Stimulated activated memory B cell treated with anti-CD40 and anti-IgM and Interleukin-4, amounts not matched to agents 10 μg/mL and 1 μg/mL and 100 μg/mL, for 72 hours (primary cell): ENCODE measurements at regions not wholly inside any gene's neighbourhood (a gene's known extent, or its start where the extent isn't known, plus 50 kb on each side); places are given as distances from the start of the nearest gene placed in this dataset.

Experiments
- ATAC-seq: fragments of 150-1000 bp; cut with Tn5 transposase; 2 replicates; pipeline ENCODE4 v1.10.0; 2021
- H3K27ac Mint-ChIP-seq: one replicate; pipeline ENCODE4 v1.8.0; 2022; ENCODE audit warnings: mild to moderate bottlenecking, mixed read lengths
- H3K27me3 Mint-ChIP-seq: one replicate; pipeline ENCODE4 v1.8.0; 2022; ENCODE audit warnings: mixed read lengths
- H3K36me3 Mint-ChIP-seq: one replicate; pipeline ENCODE4 v1.8.0; 2022; ENCODE audit warnings: mixed read lengths
- H3K4me1 Mint-ChIP-seq: one replicate; pipeline ENCODE4 v1.8.0; 2022; ENCODE audit warnings: mixed read lengths
- H3K4me3 Mint-ChIP-seq: one replicate; pipeline ENCODE4 v1.8.0; 2022; ENCODE audit warnings: mild to moderate bottlenecking, moderate library complexity, mixed read lengths
- H3K9me3 Mint-ChIP-seq: one replicate; pipeline ENCODE4 v1.8.0; 2022; ENCODE audit warnings: mixed read lengths

DNA sequence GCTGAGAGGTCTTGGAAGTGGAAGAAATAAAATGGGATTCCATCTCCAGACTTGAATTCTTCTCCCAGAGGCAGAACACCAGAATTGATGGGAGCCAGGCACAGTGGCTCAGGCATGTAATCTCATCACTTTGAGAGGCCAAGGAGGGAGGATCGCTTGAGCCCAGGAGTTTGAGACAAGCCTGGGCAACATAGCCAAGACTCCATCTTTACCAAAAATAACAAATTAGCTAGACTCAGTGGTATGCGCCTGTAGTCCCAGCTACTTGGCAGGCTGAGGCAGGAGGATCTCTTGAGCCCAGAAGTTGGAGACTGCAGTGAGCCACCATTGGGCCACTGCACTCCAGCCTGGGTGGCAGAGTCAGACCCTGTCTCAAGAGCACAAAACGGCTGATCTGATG is 144.3 kb downstream of the C1D start:
- H3K9me3 Mint-ChIP-seq: no peaks in the 10 kb centered on the region
- H3K36me3 Mint-ChIP-seq: no peaks in the 10 kb centered on the region
- no peaks in the 10 kb centered on the region for H3K4me1 Mint-ChIP-seq
- H3K4me3 Mint-ChIP-seq: no peak overlapping the region
- no peak overlapping the region for H3K27ac Mint-ChIP-seq
- no peak for ATAC-seq
- H3K27me3 Mint-ChIP-seq: peaks cover 28% of the 10 kb centered on the region

DNA sequence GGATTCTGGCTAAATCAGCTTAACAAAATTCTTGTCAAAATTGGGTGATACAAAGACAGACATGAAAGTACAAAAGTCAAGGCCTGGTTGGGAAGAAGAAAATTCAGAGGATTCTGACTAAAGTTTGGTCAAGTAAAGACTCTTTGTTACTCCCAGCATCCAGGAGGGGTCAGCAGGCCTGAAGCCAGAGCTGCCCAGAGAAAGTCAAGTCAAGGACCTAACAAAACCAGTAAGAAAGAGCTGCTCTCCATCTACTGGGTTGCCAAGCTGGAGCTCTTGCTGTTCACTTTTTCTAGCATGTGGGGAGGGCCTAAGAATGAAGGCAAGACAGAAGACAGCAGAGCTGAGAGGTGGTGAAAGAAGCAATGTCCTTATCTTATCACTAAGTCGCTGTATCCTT is 143.3 kb downstream of the C1D start:
- no peak overlapping the region for H3K4me3 Mint-ChIP-seq
- no peak for ATAC-seq
- H3K36me3 Mint-ChIP-seq: no peaks in the 10 kb centered on the region
- no peaks in the 10 kb centered on the region for H3K4me1 Mint-ChIP-seq
- H3K9me3 Mint-ChIP-seq: no peaks in the 10 kb centered on the region
- peaks cover 28% of the 10 kb centered on the region for H3K27me3 Mint-ChIP-seq
- H3K27ac Mint-ChIP-seq: no peak overlapping the region

GRCh38 chr2:67922080-67922785 is 140.6 kb downstream of the C1D start:
- H3K4me3 Mint-ChIP-seq: no peak overlapping the region
- H3K36me3 Mint-ChIP-seq: no peaks in the 10 kb centered on the region
- H3K27me3 Mint-ChIP-seq: peaks cover 24% of the 10 kb centered on the region
- ATAC-seq: no peak
- H3K4me1 Mint-ChIP-seq: no peaks in the 10 kb centered on the region
- no peaks in the 10 kb centered on the region for H3K9me3 Mint-ChIP-seq
- no peak overlapping the region for H3K27ac Mint-ChIP-seq

DNA sequence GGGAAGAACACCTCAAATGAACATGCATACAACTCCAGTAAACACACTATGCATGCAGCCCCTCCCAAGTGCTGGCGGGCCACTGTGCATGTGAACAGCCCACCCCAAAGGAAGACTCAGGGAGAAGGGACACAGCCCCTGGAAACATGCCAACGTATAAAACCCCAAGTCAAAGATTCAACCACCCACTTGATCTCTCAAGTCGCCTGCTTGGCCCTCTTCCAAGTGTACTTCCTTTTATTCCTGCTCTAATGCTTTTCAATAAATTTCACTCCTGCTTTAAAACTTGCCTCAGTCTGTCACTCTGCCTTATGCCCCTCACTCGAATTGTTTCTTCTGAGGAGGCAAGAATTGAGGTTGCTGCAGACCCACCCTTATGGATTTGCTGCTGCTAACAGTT is 139.1 kb downstream of the C1D start:
- ATAC-seq: no peak
- no peak overlapping the region for H3K27ac Mint-ChIP-seq
- no peak overlapping the region for H3K4me3 Mint-ChIP-seq
- H3K36me3 Mint-ChIP-seq: no peaks in the 10 kb centered on the region
- H3K4me1 Mint-ChIP-seq: no peaks in the 10 kb centered on the region
- no peaks in the 10 kb centered on the region for H3K9me3 Mint-ChIP-seq
- H3K27me3 Mint-ChIP-seq: peaks cover 29% of the 10 kb centered on the region

GRCh38 chr2:67927501-67927900 is 135.3 kb downstream of the C1D start:
- Mint-ChIP-seq H3K4me1 (no peaks in the 10 kb centered on the region), H3K27me3 (peaks cover 8% of the 10 kb centered on the region), H3K36me3 (no peaks in the 10 kb centered on the region), H3K27ac (no peak overlapping the region), H3K4me3 (no peak overlapping the region), H3K9me3 (no peaks in the 10 kb centered on the region)
- no peak for ATAC-seq

- no peaks in the 10 kb centered on the region for H3K9me3 Mint-ChIP-seq
Measured at GRCh38 chr2:67930156-67930555, 132.6 kb downstream of the C1D start.

GRCh38 chr2:67936969-67937368 is 125.8 kb downstream of the C1D start:
- no peak for ATAC-seq
- H3K4me1 Mint-ChIP-seq: no peaks in the 10 kb centered on the region
- H3K27ac Mint-ChIP-seq: no peak overlapping the region

More at GRCh38 chr2:67930156-67930555, 132.6 kb downstream of the C1D start:
- H3K27ac Mint-ChIP-seq: no peak overlapping the region
- H3K27me3 Mint-ChIP-seq: peaks cover 8% of the 10 kb centered on the region
- no peaks in the 10 kb centered on the region for H3K4me1 Mint-ChIP-seq
- H3K4me3 Mint-ChIP-seq: no peak overlapping the region
- H3K36me3 Mint-ChIP-seq: no peaks in the 10 kb centered on the region
- no peak for ATAC-seq

DNA sequence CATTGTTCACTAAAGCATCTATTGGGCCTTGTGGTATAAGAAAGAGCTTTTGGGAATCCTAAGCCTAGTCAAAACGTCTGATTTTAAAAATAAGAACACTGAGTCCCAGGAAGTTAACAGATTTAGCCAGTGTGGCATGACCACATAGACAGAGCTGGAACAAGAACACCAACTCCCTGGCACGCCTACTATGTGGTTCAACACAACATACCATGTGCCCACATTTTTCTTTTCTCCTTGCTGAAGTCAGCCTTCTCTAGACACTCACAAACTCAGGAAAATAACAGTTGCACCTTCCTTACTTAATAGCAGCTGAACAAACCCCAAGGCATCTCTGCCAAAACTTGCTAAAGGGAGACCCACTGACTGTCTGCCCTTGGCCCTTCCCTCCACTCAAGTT is 124.8 kb downstream of the C1D start:
- Mint-ChIP-seq H3K36me3 (no peaks in the 10 kb centered on the region), H3K27me3 (peaks cover 28% of the 10 kb centered on the region), H3K4me1 (no peaks in the 10 kb centered on the region), H3K4me3 (no peak overlapping the region), H3K9me3 (peaks cover 4% of the 10 kb centered on the region), H3K27ac (no peak overlapping the region)
- ATAC-seq: no peak

More at GRCh38 chr2:67936969-67937368, 125.8 kb downstream of the C1D start:
- no peaks in the 10 kb centered on the region for H3K9me3 Mint-ChIP-seq
- H3K4me3 Mint-ChIP-seq: no peak overlapping the region
- H3K36me3 Mint-ChIP-seq: no peaks in the 10 kb centered on the region
- peaks cover 19% of the 10 kb centered on the region for H3K27me3 Mint-ChIP-seq

- Mint-ChIP-seq H3K36me3 (no peaks in the 10 kb centered on the region), H3K4me1 (peaks cover 2% of the 10 kb centered on the region), H3K27me3 (peaks cover 32% of the 10 kb centered on the region), H3K4me3 (no peak overlapping the region), H3K27ac (no peak overlapping the region), H3K9me3 (peaks cover 7% of the 10 kb centered on the region)
- ATAC-seq: no peak
Measured at GRCh38 chr2:67945056-67945455, 117.7 kb downstream of the C1D start.

DNA sequence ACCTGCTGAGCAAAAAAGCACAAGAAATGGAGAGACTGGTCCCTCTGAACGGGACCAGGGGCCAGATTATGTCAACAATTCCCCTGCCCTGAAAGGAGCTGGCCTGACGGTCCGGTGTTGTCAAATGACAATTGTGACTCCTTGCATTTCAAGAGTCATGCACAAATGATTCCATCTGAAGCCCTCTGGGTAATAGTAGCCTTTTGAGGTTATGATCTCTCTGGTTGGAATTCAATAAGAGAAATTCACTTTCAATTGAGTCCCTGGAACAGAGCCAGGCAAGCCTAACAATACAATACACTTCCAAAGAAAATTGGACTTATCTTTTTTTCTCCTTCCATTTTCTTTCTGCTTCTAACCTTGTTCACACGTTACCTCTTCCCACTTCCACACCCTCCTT is 116.9 kb downstream of the C1D start:
- Mint-ChIP-seq H3K36me3 (no peaks in the 10 kb centered on the region), H3K9me3 (peaks cover 7% of the 10 kb centered on the region), H3K4me3 (no peak overlapping the region), H3K27ac (no peak overlapping the region), H3K27me3 (peaks cover 34% of the 10 kb centered on the region), H3K4me1 (peaks cover 11% of the 10 kb centered on the region)
- ATAC-seq: no peak

- H3K4me1 Mint-ChIP-seq: peaks cover 27% of the 10 kb centered on the region
- no peak overlapping the region for H3K27ac Mint-ChIP-seq
- no peak overlapping the region for H3K4me3 Mint-ChIP-seq
- no peak for ATAC-seq
- H3K9me3 Mint-ChIP-seq: peaks cover 3% of the 10 kb centered on the region
- H3K36me3 Mint-ChIP-seq: no peaks in the 10 kb centered on the region
- peaks cover 28% of the 10 kb centered on the region for H3K27me3 Mint-ChIP-seq
Measured at GRCh38 chr2:67948057-67948456, 114.7 kb downstream of the C1D start.

GRCh38 chr2:67948506-67948905 is 114.3 kb downstream of the C1D start:
- Mint-ChIP-seq H3K9me3 (peaks cover under 1% of the 10 kb centered on the region), H3K4me3 (no peak overlapping the region), H3K27ac (no peak overlapping the region), H3K27me3 (peaks cover 28% of the 10 kb centered on the region), H3K36me3 (no peaks in the 10 kb centered on the region), H3K4me1 (peaks cover 27% of the 10 kb centered on the region)
- no peak for ATAC-seq

DNA sequence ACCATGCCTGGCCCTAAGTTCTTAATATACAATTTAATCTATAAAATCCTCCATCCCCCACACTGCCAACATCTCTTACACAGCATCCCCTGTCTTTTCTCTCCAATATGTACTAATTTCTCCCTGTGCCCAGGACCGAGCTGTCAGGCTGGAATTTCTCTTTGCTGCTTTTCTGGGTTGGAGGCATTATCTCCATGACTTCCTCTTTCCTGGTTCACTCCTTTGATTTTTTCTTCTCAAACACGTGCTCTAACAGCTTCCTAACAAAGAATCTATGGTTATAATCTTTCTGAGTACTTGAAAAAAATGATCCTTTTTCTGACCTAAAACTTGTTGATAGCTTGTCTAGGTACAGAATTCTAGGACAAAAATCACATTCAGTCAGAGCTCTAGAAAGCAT is 112.8 kb downstream of the C1D start:
- H3K9me3 Mint-ChIP-seq: no peaks in the 10 kb centered on the region
- peaks cover 32% of the 10 kb centered on the region for H3K27me3 Mint-ChIP-seq
- no peak overlapping the region for H3K4me3 Mint-ChIP-seq
- no peaks in the 10 kb centered on the region for H3K36me3 Mint-ChIP-seq
- H3K4me1 Mint-ChIP-seq: peaks cover 27% of the 10 kb centered on the region
- no peak for ATAC-seq
- H3K27ac Mint-ChIP-seq: no peak overlapping the region

GRCh38 chr2:67950919-67951318 is 111.9 kb downstream of the C1D start:
- Mint-ChIP-seq H3K9me3 (no peaks in the 10 kb centered on the region), H3K4me3 (peak overlapping the region; percentile 41), H3K27me3 (peaks cover 38% of the 10 kb centered on the region)

GRCh38 chr2:67952066-67952465 is 110.7 kb downstream of the C1D start:
- Mint-ChIP-seq H3K36me3 (no peaks in the 10 kb centered on the region), H3K27ac (peak overlapping the region; percentile 33)

More at GRCh38 chr2:67950919-67951318, 111.9 kb downstream of the C1D start:
- H3K36me3 Mint-ChIP-seq: no peaks in the 10 kb centered on the region
- ATAC-seq: no peak
- peaks cover 27% of the 10 kb centered on the region for H3K4me1 Mint-ChIP-seq
- H3K27ac Mint-ChIP-seq: peak overlapping the region; percentile 54

GRCh38 chr2:67954093-67954748 is 108.6 kb downstream of the C1D start:
- H3K27ac Mint-ChIP-seq: no peak overlapping the region

More at GRCh38 chr2:67952066-67952465, 110.7 kb downstream of the C1D start:
- Mint-ChIP-seq H3K27me3 (peaks cover 31% of the 10 kb centered on the region), H3K4me3 (no peak overlapping the region), H3K4me1 (peaks cover 27% of the 10 kb centered on the region), H3K9me3 (no peaks in the 10 kb centered on the region)
- peak; percentile 34 for ATAC-seq

More at GRCh38 chr2:67954093-67954748, 108.6 kb downstream of the C1D start:
- Mint-ChIP-seq H3K4me3 (no peak overlapping the region), H3K27me3 (peaks cover 29% of the 10 kb centered on the region), H3K36me3 (no peaks in the 10 kb centered on the region), H3K4me1 (peaks cover 27% of the 10 kb centered on the region), H3K9me3 (no peaks in the 10 kb centered on the region)
- ATAC-seq: peak; percentile 28
